OCI-LY7 (cell line): ENCODE measurements at regions not wholly inside any gene's neighbourhood (a gene's known extent, or its start where the extent isn't known, plus 50 kb on each side); places are given as distances from the start of the nearest gene placed in this dataset.

Experiments
- BruUV-seq: library from RNA; stranded (reverse); fragments of 400-500 nt; replicated peaks from 2 replicates; lab custom pipeline; 2021; lab: Mats Ljungman, UMichigan
- CTCF ChIA-PET: fragments of 300-600 bp; sonication (Branson Sonifier 250); formaldehyde crosslinking; loops from one replicate; lab custom pipeline; 2022; ENCODE audit warnings: antibody characterized with exemption; ENCODE audit not compliant: unreplicated experiment; lab: Charles Lee
- POLR2A ChIA-PET: fragments of 300-600 bp; sonication (Branson Sonifier 250); formaldehyde crosslinking; loops from one replicate; lab custom pipeline; 2022; ENCODE audit warnings: antibody characterized with exemption; lab: Charles Lee
- DNase-seq: peaks from one replicate; pipeline ENCODE4 v3.0.0-alpha.2; 2015; ENCODE audit warnings: low spot score
- H2AFZ ChIP-seq: fragments of 200-600 bp; sonication (generic), shearing (Covaris generic); 2 replicates; pipeline ENCODE4 v1.6.1; 2014; ENCODE audit warnings: mild to moderate bottlenecking, antibody characterized with exemption, low read length, moderate library complexity
- H3K27ac ChIP-seq: fragments of 200-600 bp; sonication (generic); 2 replicates; pipeline ENCODE4 v1.5.1; 2014; ENCODE audit warnings: mixed run types, low read depth, mild to moderate bottlenecking, moderate library complexity, low read length, inconsistent platforms; ENCODE audit not compliant: poor library complexity, severe bottlenecking
- H3K36me3 ChIP-seq: fragments of 200-600 bp; sonication (generic); 2 replicates; pipeline ENCODE4 v1.6.1; 2014; ENCODE audit warnings: mild to moderate bottlenecking, antibody characterized with exemption, low read length, moderate library complexity, mixed read lengths; ENCODE audit not compliant: insufficient read depth
- H3K4me1 ChIP-seq: fragments of 200-600 bp; sonication (generic); 2 replicates; pipeline ENCODE4 v1.5.1; 2014; ENCODE audit warnings: mild to moderate bottlenecking, low read length; ENCODE audit not compliant: insufficient read depth, poor library complexity, severe bottlenecking
- H3K4me2 ChIP-seq: fragments of 200-600 bp; sonication (generic); 2 replicates; pipeline ENCODE4 v1.6.1; 2014; ENCODE audit warnings: mild to moderate bottlenecking, low read length
- H3K4me3 ChIP-seq: fragments of 200-600 bp; sonication (generic); 2 replicates; pipeline ENCODE4 v1.5.1; 2014; ENCODE audit warnings: mild to moderate bottlenecking, low read depth, low read length; ENCODE audit not compliant: poor library complexity, severe bottlenecking
- H3K79me2 ChIP-seq: fragments of 200-600 bp; sonication (generic); 2 replicates; pipeline ENCODE4 v1.6.1; 2016; ENCODE audit warnings: low read depth, mild to moderate bottlenecking, low read length, moderate library complexity, mixed read lengths; ENCODE audit not compliant: insufficient read depth
- H3K9me2 ChIP-seq: fragments of 200-600 bp; sonication (generic); 2 replicates; pipeline ENCODE4 v1.6.1; 2016; ENCODE audit warnings: mild to moderate bottlenecking, low read length, mixed read lengths; ENCODE audit not compliant: insufficient read depth
- H3K9me3 ChIP-seq: fragments of 200-600 bp; sonication (generic); 2 replicates; pipeline ENCODE4 v1.6.1; 2014; ENCODE audit warnings: mild to moderate bottlenecking, mixed run types, low read length, mixed read lengths
- H4K20me1 ChIP-seq: fragments of 200-600 bp; sonication (generic); 2 replicates; pipeline ENCODE4 v1.6.1; 2014; ENCODE audit warnings: mild to moderate bottlenecking, antibody characterized with exemption, low read length, moderate library complexity, mixed read lengths; ENCODE audit not compliant: insufficient read depth
- CTCF ChIP-seq: fragments of 200-600 bp; sonication (generic); conservative IDR thresholded peaks from 2 replicates; pipeline ENCODE4 v1.5.1; 2014; ENCODE audit warnings: mild to moderate bottlenecking, antibody characterized with exemption, low read length, moderate library complexity, mixed read lengths
- EZH2phosphoT487 ChIP-seq: fragments of 200-600 bp; sonication (generic); IDR thresholded peaks from 2 replicates; pipeline ENCODE4 v1.6.1; 2018; ENCODE audit warnings: low read depth, borderline replicate concordance, mild to moderate bottlenecking, mixed run types, antibody characterized with exemption, low read length, moderate library complexity, mixed read lengths
- intact Hi-C: fragments of 100-400 bp; cut with micrococcal nuclease; formaldehyde crosslinking; loops from one replicate; pipeline ENCODE4 v1.10.0; 2022; ENCODE audit not compliant: unreplicated experiment

- BruUV-seq, result no TSS peak
Observed at GRCh38 chr7:112886208-112886607, 96.0 kb upstream of the TMEM168 start.

GRCh38 chr7:112882991-112883390, 92.8 kb upstream of the TMEM168 start:
- Histone ChIP-seq H3K27ac (no peak overlapping the region), H3K79me2 (no peaks in the 10 kb centered on the region)
- BruUV-seq, result no TSS peak

More at GRCh38 chr7:112886208-112886607, 96.0 kb upstream of the TMEM168 start:
- intact Hi-C loops, result no loop called here
- POLR2A ChIA-PET, result interaction anchor here (0.5 kb wide), 1 partner anchor 200 kb away, joined by 3 read pairs; no protein-coding TSS in a partner anchor
- Histone ChIP-seq H3K79me2 (no peaks in the 10 kb centered on the region), H4K20me1 (no peaks in the 10 kb centered on the region), H3K4me3 (no peak overlapping the region), H3K36me3 (peaks cover 5% of the 10 kb centered on the region; the same call in 1 of the 2 replicates), H3K4me1 (peaks cover 5% of the 10 kb centered on the region), H3K9me2 (no peaks in the 10 kb centered on the region), H2AFZ (no peak overlapping the region), H3K4me2 (no peak overlapping the region), H3K9me3 (no peaks in the 10 kb centered on the region), H3K27ac (no peak overlapping the region)
- no peak for DNase-seq
- CTCF ChIA-PET, result no interaction called here
- TF ChIP-seq EZH2phosphoT487, result no peak

GRCh38 chr7:112882511-112882910, 92.3 kb upstream of the TMEM168 start:
- Histone ChIP-seq H3K4me2 (no peak overlapping the region), H2AFZ (no peak overlapping the region), H3K9me3 (no peaks in the 10 kb centered on the region), H3K4me3 (no peak overlapping the region), H3K9me2 (no peaks in the 10 kb centered on the region), H3K27ac (no peak overlapping the region), H3K79me2 (no peaks in the 10 kb centered on the region), H3K4me1 (peaks cover 5% of the 10 kb centered on the region), H4K20me1 (no peaks in the 10 kb centered on the region), H3K36me3 (no peaks in the 10 kb centered on the region; the same call in 1 of the 2 replicates)
- no peak for DNase-seq
- intact Hi-C loops, result no loop called here
- ChIA-PET POLR2A (interaction anchor here (0.7 kb wide), 1 partner anchor 261 kb away, joined by 4 read pairs; no protein-coding TSS in a partner anchor), CTCF (no interaction called here)
- BruUV-seq, result no TSS peak
- TF ChIP-seq CTCF (no peak), EZH2phosphoT487 (no peak)

More at GRCh38 chr7:112882991-112883390, 92.8 kb upstream of the TMEM168 start:
- CTCF ChIA-PET, result no interaction called here
- Histone ChIP-seq H2AFZ (no peak overlapping the region), H3K4me1 (peaks cover 5% of the 10 kb centered on the region), H3K4me3 (no peak overlapping the region), H4K20me1 (no peaks in the 10 kb centered on the region), H3K4me2 (no peak overlapping the region), H3K36me3 (no peaks in the 10 kb centered on the region; the same call in 1 of the 2 replicates), H3K9me3 (no peaks in the 10 kb centered on the region), H3K9me2 (no peaks in the 10 kb centered on the region)
- DNase-seq, result no peak
- POLR2A ChIA-PET, result no interaction called here
- TF ChIP-seq EZH2phosphoT487 (no peak), CTCF (no peak)
- intact Hi-C loops, result no loop called here
